MCF 10A (cell line): ENCODE measurements at regions not wholly inside any gene's neighbourhood (a gene's known extent, or its start where the extent isn't known, plus 50 kb on each side); places are given as distances from the start of the nearest gene placed in this dataset.

Experiments
- BruUV-seq: library from RNA; stranded (reverse); fragments of 400-500 nt; replicated peaks from 2 replicates; lab custom pipeline; 2021; lab: Mats Ljungman, UMichigan
- CTCF ChIA-PET: fragments of 300-600 bp; sonication (Branson Sonifier 250); formaldehyde crosslinking; extraction: SDS; loops from one replicate; lab custom pipeline; 2021; ENCODE audit warnings: antibody characterized with exemption, inconsistent platforms; lab: Yijun Ruan, JAX
- POLR2A ChIA-PET: fragments of 300-600, 350-650 bp; sonication (Branson Sonifier 250); formaldehyde crosslinking; extraction: SDS; loops from one replicate; lab custom pipeline; 2020; ENCODE audit warnings: antibody characterized with exemption, inconsistent platforms; lab: Yijun Ruan, JAX
- DNase-seq: peaks from one replicate; pipeline ENCODE4 v3.0.0-alpha.2; 2018; ENCODE audit not compliant: unreplicated experiment
- H3K27ac Mint-ChIP-seq: one replicate; pipeline ENCODE4 v1.8.0; 2022; ENCODE audit warnings: mild to moderate bottlenecking, low read depth, mixed read lengths; ENCODE audit not compliant: unreplicated experiment
- H3K27me3 Mint-ChIP-seq: one replicate; pipeline ENCODE4 v1.8.0; 2022; ENCODE audit warnings: mixed read lengths; ENCODE audit not compliant: insufficient read depth, unreplicated experiment
- H3K36me3 Mint-ChIP-seq: one replicate; pipeline ENCODE4 v1.8.0; 2022; ENCODE audit warnings: mild to moderate bottlenecking, moderate library complexity, mixed read lengths; ENCODE audit not compliant: insufficient read depth, unreplicated experiment
- H3K4me1 Mint-ChIP-seq: one replicate; pipeline ENCODE4 v1.8.0; 2022; ENCODE audit warnings: mixed read lengths; ENCODE audit not compliant: insufficient read depth, unreplicated experiment
- H3K4me3 Mint-ChIP-seq: one replicate; pipeline ENCODE4 v1.8.0; 2022; ENCODE audit warnings: mild to moderate bottlenecking, moderate library complexity, mixed read lengths; ENCODE audit not compliant: unreplicated experiment
- H3K9me3 Mint-ChIP-seq: one replicate; pipeline ENCODE4 v1.8.0; 2022; ENCODE audit warnings: mixed read lengths; ENCODE audit not compliant: unreplicated experiment
- CTCF ChIP-seq: fragments of 200-600 bp; IDR thresholded peaks from one replicate; pipeline ENCODE4 v1.8.0; 2022; ENCODE audit warnings: antibody characterized with exemption, mild to moderate bottlenecking; ENCODE audit not compliant: unreplicated experiment
- intact Hi-C: fragments of 100-400 bp; cut with micrococcal nuclease; formaldehyde crosslinking; loops from 2 replicates; pipeline ENCODE4 v1.14.1; 2022

- no peaks in the 10 kb centered on the region for H3K27me3 Mint-ChIP-seq
- DNase-seq = no peak
- H3K9me3 Mint-ChIP-seq = peaks cover 15% of the 10 kb centered on the region
- CTCF ChIA-PET = interaction anchor here (1.0 kb wide), 1 partner anchor 203 kb away, joined by 3 read pairs; no protein-coding TSS in a partner anchor
- no peak overlapping the region for H3K4me3 Mint-ChIP-seq
- H3K36me3 Mint-ChIP-seq = no peaks in the 10 kb centered on the region
- no peaks in the 10 kb centered on the region for H3K4me1 Mint-ChIP-seq
- intact Hi-C loops = no loop called here
- no peak overlapping the region for H3K27ac Mint-ChIP-seq
- BruUV-seq = no TSS peak
- no peak for TF ChIP-seq CTCF
- POLR2A ChIA-PET = no interaction called here
Observed at GRCh38 chr16:9343276-9343675, 251.8 kb downstream of the HAPSTR1 start.

- Mint-ChIP-seq H3K27ac (no peak overlapping the region), H3K36me3 (no peaks in the 10 kb centered on the region), H3K4me3 (no peak overlapping the region), H3K27me3 (no peaks in the 10 kb centered on the region), H3K4me1 (no peaks in the 10 kb centered on the region), H3K9me3 (peaks cover 17% of the 10 kb centered on the region)
- TF ChIP-seq CTCF = no peak
- DNase-seq = no peak
- BruUV-seq = no TSS peak
- ChIA-PET CTCF (interaction anchor here (1.0 kb wide), 1 partner anchor 201 kb away, joined by 3 read pairs; no protein-coding TSS in a partner anchor), POLR2A (no interaction called here)
- intact Hi-C loops = no loop called here
Observed at GRCh38 chr16:9344508-9344907, 253.1 kb downstream of the HAPSTR1 start.

- no peaks in the 10 kb centered on the region for H3K36me3 Mint-ChIP-seq
- intact Hi-C loops = no loop called here
- H3K27me3 Mint-ChIP-seq = no peaks in the 10 kb centered on the region
- ChIA-PET CTCF (no interaction called here), POLR2A (no interaction called here)
- BruUV-seq = no TSS peak
- H3K27ac Mint-ChIP-seq = no peak overlapping the region
- peaks cover 14% of the 10 kb centered on the region for H3K9me3 Mint-ChIP-seq
- no peak for TF ChIP-seq CTCF
- no peak for DNase-seq
- no peak overlapping the region for H3K4me3 Mint-ChIP-seq
- no peaks in the 10 kb centered on the region for H3K4me1 Mint-ChIP-seq
Observed at GRCh38 chr16:9345046-9345445, 253.6 kb downstream of the HAPSTR1 start.

- POLR2A ChIA-PET = no interaction called here
- no peak for TF ChIP-seq CTCF
- H3K9me3 Mint-ChIP-seq = peaks cover 12% of the 10 kb centered on the region
- intact Hi-C loops = no loop called here
- H3K4me3 Mint-ChIP-seq = no peak overlapping the region
- CTCF ChIA-PET = no interaction called here
- H3K27ac Mint-ChIP-seq = no peak overlapping the region
- no peak for DNase-seq
- no peaks in the 10 kb centered on the region for H3K27me3 Mint-ChIP-seq
- BruUV-seq = no TSS peak
- no peaks in the 10 kb centered on the region for H3K36me3 Mint-ChIP-seq
- H3K4me1 Mint-ChIP-seq = no peaks in the 10 kb centered on the region
Observed at GRCh38 chr16:9345880-9346279, 254.4 kb downstream of the HAPSTR1 start.
